Naive thymus-derived CD4-positive, alpha-beta T cell (primary cell): ENCODE measurements at regions not wholly inside any gene's neighbourhood (a gene's known extent, or its start where the extent isn't known, plus 50 kb on each side); places are given as distances from the start of the nearest gene placed in this dataset.

Experiments used
- ATAC-seq: fragments of 150-1000 bp; cut with Tn5 transposase; 2 replicates; pipeline ENCODE4 v1.10.0; 2021; ENCODE audit warnings: mild to moderate bottlenecking, moderate library complexity
- CTCF ChIA-PET: fragments of 350-600 bp; sonication (Branson Sonifier 250); formaldehyde crosslinking; loops from one replicate; lab custom pipeline; 2021; ENCODE audit warnings: antibody characterized with exemption; lab: Charles Lee
- POLR2A ChIA-PET: fragments of 350-600 bp; sonication (Branson Sonifier 250); formaldehyde crosslinking; loops from one replicate; lab custom pipeline; 2021; ENCODE audit warnings: antibody characterized with exemption, inconsistent platforms; lab: Charles Lee
- DNase-seq, 9 donors: peaks; one replicate each; pipeline versions ENCODE4 v3.0.0 to v3.0.0-alpha.2; 2020 to 2022; ENCODE audit warnings: mixed read lengths in 1 of 9
- H3K27ac ChIP-seq: one replicate; pipeline ENCODE4 v1.7.0; 2013; ENCODE audit warnings: mild to moderate bottlenecking, low read depth, low read length, moderate library complexity
- H3K27me3 ChIP-seq, 2 donors: one replicate each; pipeline ENCODE4 v1.7.0; 2013; ENCODE audit warnings: low read length in 2 of 2, mild to moderate bottlenecking in 2 of 2, moderate library complexity in 2 of 2; ENCODE audit not compliant: control insufficient read depth in 2 of 2, insufficient read depth in 2 of 2
- H3K36me3 ChIP-seq, 3 experiments: 1 replicate in 2 of 3; 2 replicates in 1 of 3; pipeline ENCODE4 v1.7.0; 2013; ENCODE audit warnings: low read length in 3 of 3, mild to moderate bottlenecking in 3 of 3, moderate library complexity in 1 of 3; ENCODE audit not compliant: insufficient read depth in 3 of 3, control insufficient read depth in 2 of 3
- H3K4me1 ChIP-seq, 2 donors: one replicate each; pipeline ENCODE4 v1.7.0; 2013; ENCODE audit warnings: low read length in 2 of 2, mild to moderate bottlenecking in 2 of 2, moderate library complexity in 1 of 2; ENCODE audit not compliant: control insufficient read depth in 2 of 2, insufficient read depth in 2 of 2
- H3K4me3 ChIP-seq: 2 replicates; pipeline ENCODE4 v1.7.0; 2013; ENCODE audit warnings: mild to moderate bottlenecking, low read length
- H3K9me3 ChIP-seq, 3 experiments: 1 replicate in 2 of 3; 2 replicates in 1 of 3; pipeline ENCODE4 v1.7.0; 2013; ENCODE audit warnings: low read length in 3 of 3; ENCODE audit not compliant: control insufficient read depth in 2 of 3
- H3K27ac Mint-ChIP-seq, 9 donors: one replicate each; pipeline ENCODE4 v1.8.0; 2020 to 2022; ENCODE audit warnings: mixed read lengths in 9 of 9, mild to moderate bottlenecking in 8 of 9, moderate library complexity in 5 of 9, inconsistent platforms in 2 of 9
- H3K27me3 Mint-ChIP-seq, 5 donors: one replicate each; pipeline ENCODE4 v1.8.0; 2021 to 2022; ENCODE audit warnings: mixed read lengths in 5 of 5, mild to moderate bottlenecking in 1 of 5
- H3K36me3 Mint-ChIP-seq, 5 donors: one replicate each; pipeline ENCODE4 v1.8.0; 2020 to 2022; ENCODE audit warnings: mixed read lengths in 5 of 5, mild to moderate bottlenecking in 3 of 5, inconsistent platforms in 1 of 5
- H3K4me1 Mint-ChIP-seq, 7 donors: one replicate each; pipeline ENCODE4 v1.8.0; 2020 to 2022; ENCODE audit warnings: mixed read lengths in 7 of 7, mild to moderate bottlenecking in 3 of 7, inconsistent platforms in 1 of 7
- H3K4me3 Mint-ChIP-seq, 10 donors: one replicate each; pipeline ENCODE4 v1.8.0; 2020 to 2022; ENCODE audit warnings: mild to moderate bottlenecking in 10 of 10, mixed read lengths in 10 of 10, moderate library complexity in 6 of 10, inconsistent platforms in 2 of 10
- H3K9me3 Mint-ChIP-seq, 11 donors: one replicate each; pipeline ENCODE4 v1.8.0; 2020 to 2022; ENCODE audit warnings: mixed read lengths in 11 of 11, mild to moderate bottlenecking in 4 of 11, inconsistent platforms in 1 of 11, moderate library complexity in 1 of 11
- intact Hi-C, 2 donors: fragments of 100-400 bp; cut with micrococcal nuclease; formaldehyde crosslinking; loops; one replicate each; pipeline ENCODE4 v1.15.1; 2023

- Histone ChIP-seq H3K27ac (no peak overlapping the region), H3K27me3 (no peaks in the 10 kb centered on the region), H3K4me1 (no peaks in the 10 kb centered on the region), H3K9me3 (no peaks in the 10 kb centered on the region), H3K4me3 (no peak overlapping the region), H3K36me3 (no peaks in the 10 kb centered on the region)
- intact Hi-C loops: no loop called here
- no peak for ATAC-seq
- no peak overlapping the region for H3K27ac Mint-ChIP-seq
- H3K4me3 Mint-ChIP-seq: no peak overlapping the region
- H3K4me1 Mint-ChIP-seq: no peaks in the 10 kb centered on the region
- ChIA-PET CTCF (no interaction called here), POLR2A (no interaction called here)
- no peaks in the 10 kb centered on the region for H3K36me3 Mint-ChIP-seq
- H3K9me3 Mint-ChIP-seq: peaks cover 0 to 5% (median 0%) of the 10 kb centered on the region in 11 donors
- no peak for DNase-seq
- peaks cover 0 to 17% (median 10%) of the 10 kb centered on the region in 5 donors for H3K27me3 Mint-ChIP-seq
Measured at GRCh38 chr16:55003916-55004315, 73.3 kb downstream of the IRX5 start.

GRCh38 chr16:55007504-55007903 lies 76.8 kb downstream of the IRX5 start:
- no peaks in the 10 kb centered on the region for H3K36me3 ChIP-seq
- H3K4me1 ChIP-seq: no peaks in the 10 kb centered on the region
- Mint-ChIP-seq H3K4me1 (no peaks in the 10 kb centered on the region), H3K27me3 (peaks cover 0 to 15% (median 0%) of the 10 kb centered on the region in 5 donors), H3K9me3 (peaks cover 0 to 4% (median 0%) of the 10 kb centered on the region in 11 donors), H3K27ac (no peak overlapping the region), H3K36me3 (no peaks in the 10 kb centered on the region), H3K4me3 (no peak overlapping the region)
- H3K9me3 ChIP-seq: no peaks in the 10 kb centered on the region
- ChIA-PET CTCF (no interaction called here), POLR2A (no interaction called here)
- no peak overlapping the region for H3K4me3 ChIP-seq
- no peak overlapping the region for H3K27ac ChIP-seq
- intact Hi-C loops: no loop called here
- DNase-seq: no peak
- no peaks in the 10 kb centered on the region for H3K27me3 ChIP-seq
- ATAC-seq: no peak

- Mint-ChIP-seq H3K9me3 (peaks cover 0 to 5% (median 0%) of the 10 kb centered on the region in 11 donors), H3K36me3 (no peaks in the 10 kb centered on the region), H3K27ac (no peak overlapping the region), H3K4me1 (no peaks in the 10 kb centered on the region), H3K27me3 (peaks cover 0 to 15% (median 1%) of the 10 kb centered on the region in 5 donors), H3K4me3 (no peak overlapping the region)
- ChIA-PET CTCF (no interaction called here), POLR2A (no interaction called here)
- intact Hi-C loops: no loop called here
- Histone ChIP-seq H3K27ac (no peak overlapping the region), H3K9me3 (no peaks in the 10 kb centered on the region), H3K36me3 (no peaks in the 10 kb centered on the region), H3K27me3 (no peaks in the 10 kb centered on the region), H3K4me3 (no peak overlapping the region), H3K4me1 (no peaks in the 10 kb centered on the region)
- ATAC-seq: no peak
- DNase-seq: no peak
Measured at GRCh38 chr16:55008836-55009510, 78.3 kb downstream of the IRX5 start.

GRCh38 chr16:55009581-55009980 lies 78.9 kb downstream of the IRX5 start:
- CTCF ChIA-PET: interaction anchor here (0.6 kb wide), 1 partner anchor 255 kb away, joined by 3 read pairs; no protein-coding TSS in a partner anchor
- H3K27me3 Mint-ChIP-seq: peaks cover 0 to 15% (median 5%) of the 10 kb centered on the region in 5 donors
- no peak overlapping the region for H3K4me3 Mint-ChIP-seq
- no peak overlapping the region for H3K4me3 ChIP-seq
- intact Hi-C loops: no loop called here
- H3K27ac Mint-ChIP-seq: no peak overlapping the region
- H3K27ac ChIP-seq: no peak overlapping the region
- H3K4me1 Mint-ChIP-seq: no peaks in the 10 kb centered on the region
- POLR2A ChIA-PET: no interaction called here
- H3K36me3 Mint-ChIP-seq: no peaks in the 10 kb centered on the region
- ATAC-seq (no peak), DNase-seq (no peak)
- H3K27me3 ChIP-seq: no peaks in the 10 kb centered on the region
- H3K9me3 Mint-ChIP-seq: peaks cover 0 to 4% (median 0%) of the 10 kb centered on the region in 11 donors
- H3K4me1 ChIP-seq: no peaks in the 10 kb centered on the region
- H3K9me3 ChIP-seq: no peaks in the 10 kb centered on the region
- no peaks in the 10 kb centered on the region for H3K36me3 ChIP-seq

- Mint-ChIP-seq H3K27me3 (peaks cover 0 to 7% (median 5%) of the 10 kb centered on the region in 5 donors), H3K9me3 (peaks cover 0 to 4% (median 0%) of the 10 kb centered on the region in 11 donors), H3K4me1 (no peaks in the 10 kb centered on the region), H3K36me3 (no peaks in the 10 kb centered on the region), H3K27ac (no peak overlapping the region), H3K4me3 (no peak overlapping the region)
- no peak for ATAC-seq
- Histone ChIP-seq H3K4me1 (no peaks in the 10 kb centered on the region), H3K4me3 (no peak overlapping the region), H3K36me3 (no peaks in the 10 kb centered on the region), H3K27ac (no peak overlapping the region), H3K9me3 (no peaks in the 10 kb centered on the region), H3K27me3 (no peaks in the 10 kb centered on the region)
- no peak for DNase-seq
- CTCF ChIA-PET: no interaction called here
- POLR2A ChIA-PET: no interaction called here
- intact Hi-C loops: no loop called here
Measured at GRCh38 chr16:55010492-55011160, 80.0 kb downstream of the IRX5 start.

- DNase-seq (no peak), ATAC-seq (no peak)
- Histone ChIP-seq H3K4me3 (no peak overlapping the region), H3K27ac (no peak overlapping the region), H3K9me3 (no peaks in the 10 kb centered on the region), H3K4me1 (no peaks in the 10 kb centered on the region), H3K27me3 (no peaks in the 10 kb centered on the region), H3K36me3 (no peaks in the 10 kb centered on the region)
- H3K4me3 Mint-ChIP-seq: no peak overlapping the region
- CTCF ChIA-PET: no interaction called here
- POLR2A ChIA-PET: no interaction called here
- H3K9me3 Mint-ChIP-seq: peaks cover 0 to 1% (median 0%) of the 10 kb centered on the region in 11 donors
- intact Hi-C loops: no loop called here
- no peaks in the 10 kb centered on the region for H3K4me1 Mint-ChIP-seq
- H3K36me3 Mint-ChIP-seq: no peaks in the 10 kb centered on the region
- H3K27me3 Mint-ChIP-seq: peaks cover 0 to 10% (median 5%) of the 10 kb centered on the region in 5 donors
- no peak overlapping the region for H3K27ac Mint-ChIP-seq
Measured at GRCh38 chr16:55012362-55012761, 81.7 kb downstream of the IRX5 start.

GRCh38 chr16:55012793-55013192 lies 82.1 kb downstream of the IRX5 start:
- Histone ChIP-seq H3K4me3 (no peak overlapping the region), H3K4me1 (no peaks in the 10 kb centered on the region), H3K27ac (no peak overlapping the region), H3K27me3 (no peaks in the 10 kb centered on the region), H3K9me3 (no peaks in the 10 kb centered on the region), H3K36me3 (no peaks in the 10 kb centered on the region)
- Mint-ChIP-seq H3K4me3 (no peak overlapping the region), H3K27ac (no peak overlapping the region), H3K36me3 (no peaks in the 10 kb centered on the region), H3K27me3 (peaks cover 0 to 11% (median 4%) of the 10 kb centered on the region in 5 donors), H3K9me3 (peaks cover 0 to 1% (median 0%) of the 10 kb centered on the region in 11 donors), H3K4me1 (no peaks in the 10 kb centered on the region)
- POLR2A ChIA-PET: no interaction called here
- DNase-seq (no peak), ATAC-seq (no peak)
- CTCF ChIA-PET: no interaction called here
- intact Hi-C loops: no loop called here
